HepG2 (cell line): ENCODE measurements at regions not wholly inside any gene's neighbourhood (a gene's known extent, or its start where the extent isn't known, plus 50 kb on each side); places are given as distances from the start of the nearest gene placed in this dataset.

Experiments used
- ATAC-seq: fragments of 200-7000 bp; cut with Tn5 transposase; 3 replicates; pipeline ENCODE4 v1.9.1; 2020; ENCODE audit warnings: mild to moderate bottlenecking, moderate library complexity
- BruUV-seq: library from RNA; stranded (reverse); fragments of 400-500 nt; replicated peaks from 2 replicates; lab custom pipeline; 2021; lab: Mats Ljungman, UMichigan
- CTCF ChIA-PET: fragments of 300-600 bp; formaldehyde crosslinking; extraction: SDS; loops from one replicate; lab custom pipeline; 2021; ENCODE audit warnings: low total read pairs, inconsistent platforms, low intra/inter-chr PET ratio; lab: Yijun Ruan, JAX
- POLR2A ChIA-PET: fragments of 350-600 bp; sonication (Branson Sonifier 250); formaldehyde crosslinking; loops from one replicate; lab custom pipeline; 2020; ENCODE audit warnings: antibody characterized with exemption, inconsistent platforms; lab: Yijun Ruan, JAX
- DNase-seq: peaks from one replicate; pipeline ENCODE4 v3.0.0-alpha.2; 2015; ENCODE audit warnings: low spot score
- FAIRE-seq: peaks from 3 replicates; lab custom pipeline; 2011; peaks lifted over from hg19 to GRCh38; lab: Jason Lieb, UNC
- H2AFZ ChIP-seq: one replicate; pipeline ENCODE4 v1.6.1; 2011; ENCODE audit warnings: low read length, inconsistent platforms
- H3K27ac ChIP-seq: fragments of 300-600 bp; 3 replicates; pipeline ENCODE4 v1.8.0; 2011; ENCODE audit warnings: mixed run types, mild to moderate bottlenecking, mixed read lengths, low read length, inconsistent platforms; ENCODE audit not compliant: insufficient read depth; ENCODE audit errors: extremely low read length
- H3K27me3 ChIP-seq, 2 experiments: fragments of 200-600 bp in 1 of 2; 2 replicates in 1 of 2; 3 replicates in 1 of 2; pipeline versions ENCODE4 v1.6.0 to v1.8.0; 2011; ENCODE audit warnings: low read length in 2 of 2, mild to moderate bottlenecking in 2 of 2, moderate library complexity in 2 of 2, inconsistent platforms in 1 of 2; ENCODE audit not compliant: insufficient read depth in 2 of 2, control insufficient read depth in 1 of 2
- H3K36me3 ChIP-seq, 2 experiments: fragments of 200-600 bp in 1 of 2; replicated peaks in 1 of 2; 2 replicates in 1 of 2; 3 replicates in 1 of 2; pipeline versions ENCODE4 v1.5.1 to v1.8.0; 2011; ENCODE audit warnings: low read length in 2 of 2, inconsistent platforms in 1 of 2; ENCODE audit not compliant: insufficient read depth in 2 of 2, control insufficient read depth in 1 of 2
- H3K4me1 ChIP-seq: 2 replicates; pipeline ENCODE4 v1.5.1; 2012; ENCODE audit warnings: low read length, inconsistent platforms; ENCODE audit not compliant: insufficient read depth
- H3K4me2 ChIP-seq: 2 replicates; pipeline ENCODE4 v1.6.0; 2011; ENCODE audit warnings: low read depth, low read length, inconsistent platforms
- H3K4me3 ChIP-seq, 3 experiments: fragments of 200-600 bp in 1 of 3; sonication (generic), shearing (Covaris generic) in 1 of 3; replicated peaks in 1 of 3; 2 replicates each; pipeline ENCODE4 v1.5.1; 2011 to 2016; ENCODE audit warnings: low read length in 3 of 3, inconsistent platforms in 2 of 3, low read depth in 2 of 3, mild to moderate bottlenecking in 2 of 3, control low read depth in 1 of 3, mixed read lengths in 1 of 3; ENCODE audit not compliant: insufficient read depth in 1 of 3
- H3K79me2 ChIP-seq: one replicate; pipeline ENCODE4 v1.6.1; 2011; ENCODE audit warnings: low read length, inconsistent platforms; ENCODE audit not compliant: insufficient read depth
- H3K9ac ChIP-seq: 2 replicates; pipeline ENCODE4 v1.6.0; 2011; ENCODE audit warnings: mild to moderate bottlenecking, low read depth, low read length, inconsistent platforms; ENCODE audit not compliant: insufficient read depth
- H3K9me3 ChIP-seq: 2 replicates; pipeline ENCODE4 v1.5.1; 2012; ENCODE audit warnings: mild to moderate bottlenecking, low read length
- H4K20me1 ChIP-seq: 2 replicates; pipeline ENCODE4 v1.6.0; 2011; ENCODE audit warnings: inconsistent platforms, mild to moderate bottlenecking, low read length, moderate library complexity; ENCODE audit not compliant: insufficient read depth
- ARID5B ChIP-seq: IDR thresholded peaks from 2 replicates; pipeline ENCODE4 v1.4.0; 2020; ENCODE audit warnings: mild to moderate bottlenecking, missing genetic modification reagents
- BATF2 ChIP-seq: sonication (generic); formaldehyde crosslinking; IDR thresholded peaks from 2 replicates; pipeline ENCODE4 v1.8.0; 2022; ENCODE audit warnings: mild to moderate bottlenecking, missing genetic modification reagents, moderate library complexity
- BRD4 ChIP-seq: sonication (generic); formaldehyde crosslinking; IDR thresholded peaks from 2 replicates; pipeline ENCODE4 v1.4.0; 2020; ENCODE audit warnings: missing genetic modification reagents
- CREBL2 ChIP-seq: sonication (generic); formaldehyde crosslinking; IDR thresholded peaks from 2 replicates; pipeline ENCODE4 v1.8.1; 2023; ENCODE audit warnings: missing genetic modification reagents, mild to moderate bottlenecking, borderline replicate concordance
- EEA1 ChIP-seq: sonication (generic); formaldehyde crosslinking; IDR thresholded peaks from 2 replicates; pipeline ENCODE4 v1.5.1; 2020; ENCODE audit warnings: mild to moderate bottlenecking, missing genetic modification reagents, borderline replicate concordance
- GATAD2A ChIP-seq: IDR thresholded peaks from 2 replicates; pipeline ENCODE4 v1.6.1; 2016
- HMGA1 ChIP-seq: sonication (generic); formaldehyde crosslinking; conservative IDR thresholded peaks from 2 replicates; pipeline ENCODE4 v1.4.0; 2020; ENCODE audit warnings: missing genetic modification reagents
- PATZ1 ChIP-seq: sonication (generic); formaldehyde crosslinking; IDR thresholded peaks from 2 replicates; pipeline ENCODE4 v1.4.0; 2020; ENCODE audit warnings: missing genetic modification reagents
- SMC3 ChIP-seq: IDR thresholded peaks from 2 replicates; pipeline ENCODE4 v1.6.1; 2011; ENCODE audit warnings: low read length, improper control_type of control experiment
- ZBTB14 ChIP-seq: sonication (generic); formaldehyde crosslinking; IDR thresholded peaks from 2 replicates; pipeline ENCODE4 v1.4.0; 2020; ENCODE audit warnings: missing genetic modification reagents
- ZBTB26 ChIP-seq: IDR thresholded peaks from 2 replicates; pipeline ENCODE4 v1.6.1; 2016; ENCODE audit warnings: missing compliant biosample characterization, missing genetic modification reagents, borderline replicate concordance
- ZNF33A ChIP-seq: sonication (generic); formaldehyde crosslinking; IDR thresholded peaks from 2 replicates; pipeline ENCODE4 v1.5.1; 2020; ENCODE audit warnings: missing genetic modification reagents, mild to moderate bottlenecking, moderate library complexity, borderline replicate concordance
- ZNF552 ChIP-seq: sonication (generic); formaldehyde crosslinking; IDR thresholded peaks from 2 replicates; pipeline ENCODE4 v1.9.0; 2022; ENCODE audit warnings: missing genetic modification reagents, mild to moderate bottlenecking, borderline replicate concordance
- ZNF562 ChIP-seq: sonication (generic); formaldehyde crosslinking; IDR thresholded peaks from 2 replicates; pipeline ENCODE4 v1.8.0; 2022; ENCODE audit warnings: missing genetic modification reagents, borderline replicate concordance
- ZNF644 ChIP-seq: IDR thresholded peaks from 2 replicates; pipeline ENCODE4 v1.6.1; 2016; ENCODE audit warnings: low read depth
- ZNF879 ChIP-seq: sonication (generic); formaldehyde crosslinking; IDR thresholded peaks from 2 replicates; pipeline ENCODE4 v1.8.1; 2023; ENCODE audit warnings: missing genetic modification reagents
- in situ Hi-C: cut with HindIII; loops from 2 replicates; pipeline ENCODE4 v1.10.0; 2017; ENCODE audit warnings: low pct_unique_long_range_greater_than_20kb; ENCODE audit not compliant: extremely low pct_ligation_motif_present
- intact Hi-C: fragments of 100-400 bp; cut with micrococcal nuclease; formaldehyde crosslinking; loops from one replicate; pipeline ENCODE4 v1.10.0; 2022; ENCODE audit not compliant: unreplicated experiment

GRCh38 chr11:10360835-10361234 is 56.0 kb downstream of the ADM start:
- Histone ChIP-seq H3K4me3 (no peak overlapping the region), H3K79me2 (no peaks in the 10 kb centered on the region), H3K27ac (no peak overlapping the region), H3K4me2 (no peak overlapping the region), H4K20me1 (no peaks in the 10 kb centered on the region), H2AFZ (no peak overlapping the region), H3K27me3 (0 out of 5 replicates have a peak, but pooled peaks cover 0 to 1% of the 10 kb centered on the region in 2 experiments), H3K36me3 (no peaks in the 10 kb centered on the region), H3K4me1 (no peaks in the 10 kb centered on the region; the same call in 1 of the 2 replicates), H3K9me3 (no peaks in the 10 kb centered on the region), H3K9ac (no peak overlapping the region)
- no peak for DNase-seq
- in situ Hi-C loops: no loop called here
- ATAC-seq: no peak
- TF ChIP-seq ZNF562 (CRISPR knock-in tag): no peak
- TF ChIP-seq ZBTB14 (CRISPR knock-in tag): no peak
- TF ChIP-seq ZNF33A: no peak
- TF ChIP-seq ZBTB26 (CRISPR knock-in tag): no peak
- no peak for TF ChIP-seq SMC3
- TF ChIP-seq ZNF552 (CRISPR knock-in tag): no peak
- no peak for TF ChIP-seq GATAD2A (CRISPR knock-in tag)
- TF ChIP-seq EEA1: no peak
- no peak for TF ChIP-seq ZNF879 (CRISPR knock-in tag)
- TF ChIP-seq BATF2 (CRISPR knock-in tag): no peak
- no peak for TF ChIP-seq ZNF644
- no peak for TF ChIP-seq PATZ1 (CRISPR knock-in tag)
- TF ChIP-seq ARID5B (CRISPR knock-in tag): no peak
- no peak for TF ChIP-seq HMGA1
- no peak for TF ChIP-seq BRD4 (CRISPR knock-in tag)
- no peak for TF ChIP-seq CREBL2 (CRISPR knock-in tag)
- CTCF ChIA-PET: no interaction called here
- POLR2A ChIA-PET: no interaction called here
- no TSS peak for BruUV-seq
- intact Hi-C loops: no loop called here
- no peak for FAIRE-seq
